ENCODE measurements at regions not wholly inside any gene's neighbourhood (a gene's known extent, or its start where the extent isn't known, plus 50 kb on each side); places are given as distances from the start of the nearest gene placed in this dataset.

GRCh38 chr11:101288392-101288791 is 158.8 kb upstream of the PGR start:
- H3K4me3 ChIP-seq (ENCODE audit: low read depth, low read length, poor library complexity, severe bottlenecking): no peak overlapping the region
- no peaks in the 10 kb centered on the region for H3K4me1 ChIP-seq (ENCODE audit: insufficient read depth, low read length, severe bottlenecking)
- H3K27me3 ChIP-seq (ENCODE audit: insufficient read depth, low read length): no peaks in the 10 kb centered on the region
- no peak overlapping the region for H3K4me2 ChIP-seq (ENCODE audit: low read length)
- H3K27ac ChIP-seq (ENCODE audit: low read depth, low read length, poor library complexity, severe bottlenecking): no peak overlapping the region
- no peak overlapping the region for H3K9ac ChIP-seq (ENCODE audit: low read length)
- TF ChIP-seq EZH2 (IDR thresholded peaks at IDR 0.05; ENCODE audit: borderline replicate concordance, low read length) (no peak), CTCF (IDR thresholded peaks at IDR 0.05; ENCODE audit: low read length) (no peak)
- H3K9me3 ChIP-seq (ENCODE audit: low read length): no peaks in the 10 kb centered on the region
- H3K9me2 ChIP-seq (ENCODE audit: low read depth, low read length): no peaks in the 10 kb centered on the region
- no peaks in the 10 kb centered on the region for H3F3A ChIP-seq (ENCODE audit: insufficient read depth, low read length)
- H4K20me1 ChIP-seq (ENCODE audit: insufficient read depth, low read length): no peaks in the 10 kb centered on the region
- H2AFZ ChIP-seq (ENCODE audit: low read length): no peak overlapping the region
- no peaks in the 10 kb centered on the region for H3K79me2 ChIP-seq (ENCODE audit: insufficient read depth, low read length)
- no peaks in the 10 kb centered on the region for H3K36me3 ChIP-seq (ENCODE audit: insufficient read depth, low read length)

GRCh38 chr11:101279728-101280127 is 150.1 kb upstream of the PGR start:
- no peak overlapping the region for H3K4me2 ChIP-seq (ENCODE audit: low read length)
- H3K9me3 ChIP-seq (ENCODE audit: low read length): no peaks in the 10 kb centered on the region
- H3F3A ChIP-seq (ENCODE audit: insufficient read depth, low read length): no peaks in the 10 kb centered on the region
- H3K27me3 ChIP-seq (ENCODE audit: insufficient read depth, low read length): no peaks in the 10 kb centered on the region
- H4K20me1 ChIP-seq (ENCODE audit: insufficient read depth, low read length): no peaks in the 10 kb centered on the region
- H3K4me3 ChIP-seq (ENCODE audit: low read depth, low read length, poor library complexity, severe bottlenecking): no peak overlapping the region
- no peaks in the 10 kb centered on the region for H3K36me3 ChIP-seq (ENCODE audit: insufficient read depth, low read length)
- no peaks in the 10 kb centered on the region for H3K79me2 ChIP-seq (ENCODE audit: insufficient read depth, low read length)
- no peaks in the 10 kb centered on the region for H3K4me1 ChIP-seq (ENCODE audit: insufficient read depth, low read length, severe bottlenecking)
- TF ChIP-seq EZH2 (IDR thresholded peaks at IDR 0.05; ENCODE audit: borderline replicate concordance, low read length): no peak
- TF ChIP-seq CTCF (IDR thresholded peaks at IDR 0.05; ENCODE audit: low read length): no peak
- H3K9me2 ChIP-seq (ENCODE audit: low read depth, low read length): no peaks in the 10 kb centered on the region
- H3K9ac ChIP-seq (ENCODE audit: low read length): no peak overlapping the region
- H3K27ac ChIP-seq (ENCODE audit: low read depth, low read length, poor library complexity, severe bottlenecking): no peak overlapping the region
- no peak overlapping the region for H2AFZ ChIP-seq (ENCODE audit: low read length)

GRCh38 chr11:101278286-101278685 is 148.7 kb upstream of the PGR start:
- Histone ChIP-seq H3K27me3 (ENCODE audit: insufficient read depth, low read length) (no peaks in the 10 kb centered on the region), H3K9ac (ENCODE audit: low read length) (no peak overlapping the region), H3K9me2 (ENCODE audit: low read depth, low read length) (no peaks in the 10 kb centered on the region), H3F3A (ENCODE audit: insufficient read depth, low read length) (no peaks in the 10 kb centered on the region), H3K9me3 (ENCODE audit: low read length) (no peaks in the 10 kb centered on the region), H4K20me1 (ENCODE audit: insufficient read depth, low read length) (no peaks in the 10 kb centered on the region), H3K4me1 (ENCODE audit: insufficient read depth, low read length, severe bottlenecking) (no peaks in the 10 kb centered on the region), H2AFZ (ENCODE audit: low read length) (no peak overlapping the region), H3K4me2 (ENCODE audit: low read length) (no peak overlapping the region), H3K27ac (ENCODE audit: low read depth, low read length, poor library complexity, severe bottlenecking) (no peak overlapping the region), H3K4me3 (ENCODE audit: low read depth, low read length, poor library complexity, severe bottlenecking) (no peak overlapping the region), H3K36me3 (ENCODE audit: insufficient read depth, low read length) (no peaks in the 10 kb centered on the region), H3K79me2 (ENCODE audit: insufficient read depth, low read length) (no peaks in the 10 kb centered on the region)
- TF ChIP-seq EZH2 (IDR thresholded peaks at IDR 0.05; ENCODE audit: borderline replicate concordance, low read length) (no peak), CTCF (IDR thresholded peaks at IDR 0.05; ENCODE audit: low read length) (no peak)
